Stimulated activated CD8-positive, alpha-beta memory T cell treated with anti-CD3 and anti-CD28 coated beads, Interleukin-15, amount 100 ng/mL, for 24 hours (primary cell): ENCODE measurements at regions not wholly inside any gene's neighbourhood (a gene's known extent, or its start where the extent isn't known, plus 50 kb on each side); places are given as distances from the start of the nearest gene placed in this dataset.
"Not testable (repeated sequence)": the region's sequence is repeated elsewhere in the genome, so short reads cannot be mapped to it uniquely, and the experiment has no call there.

Experiments
- DNase-seq: peaks from one replicate; pipeline ENCODE4 v3.0.0-alpha.2; 2020; ENCODE audit warnings: low read depth

DNA sequence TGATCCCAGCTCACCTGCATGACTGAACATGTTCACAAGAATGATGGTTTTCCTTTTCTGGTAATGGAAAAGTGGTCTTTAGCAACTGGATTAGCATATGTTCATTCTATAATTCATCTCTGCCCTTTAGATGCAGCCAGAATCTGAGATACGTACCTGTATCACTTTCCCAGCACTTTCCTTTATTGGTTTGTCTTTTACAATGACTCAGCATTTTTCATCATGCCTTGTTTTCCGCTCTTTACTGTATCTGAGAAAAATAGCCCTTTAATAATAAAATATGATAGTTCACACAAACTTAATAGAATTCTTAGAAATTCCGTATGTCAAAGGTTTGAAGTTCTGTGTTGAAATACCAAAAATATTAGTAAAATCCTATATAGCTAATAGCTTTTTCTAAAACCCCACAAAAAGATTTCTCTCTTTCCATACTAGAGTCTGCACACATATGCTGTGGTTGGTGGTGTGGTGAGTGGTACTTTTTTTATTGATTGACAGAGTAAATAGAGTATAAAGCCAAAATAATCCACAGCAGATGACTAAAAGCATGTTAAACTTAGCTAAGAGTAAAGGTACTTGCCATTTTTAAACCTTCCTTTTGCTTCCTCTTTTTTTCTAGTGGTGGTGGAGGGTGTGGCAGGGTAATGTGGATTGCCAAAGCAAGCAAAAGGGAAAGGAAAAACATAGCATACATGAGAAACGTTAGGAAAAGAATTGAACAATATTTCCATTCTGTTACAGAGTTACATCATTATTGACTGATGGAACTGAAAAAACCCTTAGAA, 328.9 kb upstream of the RBMS3 start:
- DNase-seq: no peak

DNA sequence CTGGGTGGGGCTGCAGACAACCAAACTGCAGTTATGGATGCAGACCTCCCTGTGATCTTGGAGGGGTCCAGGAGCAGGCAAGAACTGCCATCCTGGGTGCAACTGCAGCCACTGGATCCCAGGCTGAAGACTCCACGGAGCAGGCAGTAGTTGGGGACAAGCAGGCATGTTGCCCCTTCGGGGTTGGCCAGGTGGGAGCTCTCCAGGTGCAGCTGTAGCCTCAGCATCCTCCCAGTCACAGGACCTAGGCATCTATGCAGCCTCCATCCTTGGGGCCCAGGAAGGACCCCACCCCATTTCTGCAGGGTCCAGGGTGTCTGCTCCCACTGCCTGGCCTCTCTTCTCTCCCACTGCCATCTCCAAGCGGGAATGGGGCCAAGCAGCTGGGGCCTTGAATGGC, 322.2 kb upstream of the RBMS3 start:
- no peak for DNase-seq

- DNase-seq: no peak
Measured at GRCh38 chr3:28971156-28971555, 309.7 kb upstream of the RBMS3 start.

DNA sequence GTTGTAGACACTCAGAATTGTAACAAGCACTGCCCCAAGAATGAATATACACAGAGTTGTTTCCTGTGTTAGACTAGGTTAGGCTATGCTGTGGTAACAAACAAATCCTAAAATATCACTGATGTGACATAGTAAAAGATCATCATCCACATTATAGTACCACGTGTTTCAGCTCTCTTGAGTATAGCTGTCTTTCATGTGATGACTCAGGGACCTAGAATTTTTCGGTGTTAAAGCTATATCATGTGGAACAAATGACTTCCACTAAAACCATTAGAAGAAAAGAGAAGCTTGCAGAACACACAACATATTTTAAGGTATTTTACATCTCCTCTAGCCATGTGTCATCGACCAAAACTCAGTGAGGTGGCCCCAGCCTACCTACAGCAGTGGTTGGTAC, 307.9 kb upstream of the RBMS3 start:
- DNase-seq: no peak

DNA sequence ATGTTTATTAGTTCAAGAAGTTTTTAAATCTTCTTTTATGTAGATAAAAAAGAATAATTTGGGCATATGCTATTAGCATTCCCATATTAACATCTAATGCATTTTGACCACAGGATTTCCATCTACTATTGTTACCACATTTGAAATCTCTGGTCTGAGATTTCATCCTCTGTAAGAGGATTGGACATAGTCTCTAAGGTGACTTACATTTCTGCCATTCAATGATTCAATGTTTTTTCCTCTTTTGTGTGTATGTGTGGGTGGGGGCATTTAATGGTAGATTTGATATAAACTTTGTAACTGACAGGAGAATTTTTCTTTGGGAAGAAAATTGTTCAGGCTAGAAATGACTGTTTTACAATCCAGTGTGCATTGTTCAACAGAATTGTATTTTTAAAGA, 307.3 kb upstream of the RBMS3 start:
- no peak for DNase-seq

- no peak for DNase-seq
Measured at GRCh38 chr3:28978092-28978491, 302.8 kb upstream of the RBMS3 start.

DNA sequence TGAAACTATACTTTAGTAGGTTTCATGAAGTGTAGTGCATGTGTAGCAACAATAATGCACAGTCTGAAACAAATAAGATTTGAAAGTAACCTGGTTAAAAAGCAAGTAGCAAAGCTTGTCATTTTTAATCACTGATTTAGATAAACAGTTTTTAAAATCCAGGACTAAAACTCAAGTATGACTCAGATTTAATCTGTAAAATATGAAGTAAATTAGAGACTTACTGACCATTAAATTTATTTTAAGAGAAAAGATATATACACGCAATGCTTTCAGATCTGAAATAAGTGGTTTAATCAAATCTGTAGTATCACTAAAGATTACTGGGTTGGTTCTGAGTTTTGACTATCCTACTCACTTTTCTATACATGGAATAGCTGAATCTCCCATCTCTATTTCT, 300.7 kb upstream of the RBMS3 start:
- no peak for DNase-seq

GRCh38 chr3:28980631-28981030, 300.2 kb upstream of the RBMS3 start:
- DNase-seq: no peak

DNA sequence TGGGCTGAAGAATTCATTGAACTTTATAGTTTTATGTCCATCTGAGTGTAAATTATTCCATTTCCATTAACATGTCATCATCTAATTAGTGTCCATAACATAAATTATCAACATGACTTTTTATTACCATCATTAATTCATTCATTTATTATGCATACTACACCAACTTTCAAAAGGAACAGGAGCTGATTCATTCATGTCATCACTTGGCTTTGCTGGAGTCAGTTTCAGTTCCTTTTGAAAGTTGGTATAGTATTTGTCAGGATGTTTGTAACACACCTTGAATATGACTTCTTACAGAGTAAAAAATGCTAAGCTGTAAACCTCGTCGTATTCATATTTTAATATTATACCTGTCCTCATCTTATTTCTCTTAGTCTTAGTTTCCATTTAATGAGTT, 298.0 kb upstream of the RBMS3 start:
- DNase-seq: no peak

DNA sequence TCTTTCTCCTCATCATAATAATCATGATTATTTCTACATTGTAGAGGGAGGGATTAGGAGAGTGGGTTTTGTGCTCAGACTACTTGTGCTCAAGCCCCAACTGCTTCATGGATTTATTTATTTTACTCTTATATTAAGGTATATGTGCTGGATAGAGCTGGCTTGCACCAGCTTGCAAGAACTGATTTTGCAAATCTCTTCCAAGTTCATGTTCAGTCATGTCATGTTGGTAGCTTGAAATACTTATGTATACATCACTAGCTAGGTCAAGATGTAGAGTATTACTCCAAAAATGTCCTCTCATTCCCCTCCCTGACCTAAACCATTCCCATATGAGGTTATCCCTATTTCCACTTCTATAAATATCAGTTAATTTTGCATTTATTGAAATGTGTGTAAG, 293.9 kb upstream of the RBMS3 start:
- no peak for DNase-seq

- no peak for DNase-seq
Measured at GRCh38 chr3:28989646-28990089, 291.2 kb upstream of the RBMS3 start.

DNA sequence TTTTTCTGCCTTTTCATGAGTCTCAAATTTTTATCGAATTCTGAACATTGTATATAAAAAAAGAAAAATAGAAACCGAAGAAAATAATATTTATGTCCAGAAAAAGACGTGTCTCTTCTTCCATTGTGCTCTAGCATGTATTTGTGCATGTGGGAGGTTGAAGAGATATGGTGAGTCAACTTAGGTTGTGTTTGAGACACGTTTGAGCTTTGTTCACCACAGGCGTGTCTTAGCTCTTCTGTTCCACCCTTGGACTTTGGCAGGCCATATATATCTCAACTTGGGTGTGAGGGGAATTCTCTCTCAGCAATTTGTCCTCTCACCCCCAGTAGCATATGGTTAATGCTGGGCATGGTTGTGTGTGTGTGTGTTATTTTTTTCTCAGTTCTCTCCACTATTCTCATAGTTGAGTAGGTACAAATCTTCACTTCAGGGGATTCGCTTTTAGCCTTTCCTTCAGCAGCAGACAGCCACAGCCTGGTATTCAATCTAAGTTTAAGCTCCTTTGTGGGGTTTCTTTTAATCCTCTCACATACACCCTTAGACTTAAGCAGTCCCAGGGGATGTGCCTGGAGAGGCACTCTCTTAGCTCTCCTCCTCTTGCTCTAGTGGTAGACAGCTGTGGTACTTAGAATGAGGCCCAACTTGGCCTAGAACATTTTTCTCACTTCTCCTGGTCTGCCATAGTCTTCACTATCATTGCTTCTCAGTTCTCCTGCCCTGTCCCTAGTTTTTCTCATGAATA, 286.5 kb upstream of the RBMS3 start:
- DNase-seq: no peak

GRCh38 chr3:29004885-29005599, 275.8 kb upstream of the RBMS3 start:
- no peak for DNase-seq

DNA sequence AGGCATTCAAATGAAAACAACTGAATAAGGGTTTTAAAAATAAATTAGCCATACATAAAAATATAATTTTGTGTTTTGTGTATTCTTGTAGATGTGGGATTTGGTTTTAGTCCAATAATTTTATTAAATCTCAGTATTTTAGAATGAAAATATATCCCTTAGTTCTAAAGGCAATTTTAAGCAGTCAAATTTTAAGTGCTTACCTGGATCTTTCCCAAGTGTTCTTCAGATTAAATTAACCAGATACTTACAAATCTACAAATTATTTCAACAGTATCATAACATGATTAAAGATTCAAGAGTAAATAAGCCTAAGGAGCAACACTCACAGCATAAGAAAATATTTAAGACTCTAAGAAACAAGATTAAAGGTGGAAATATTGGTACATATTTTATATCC, 275.0 kb upstream of the RBMS3 start:
- no peak for DNase-seq

GRCh38 chr3:29011441-29011840, 269.4 kb upstream of the RBMS3 start:
- DNase-seq: no peak

- no peak for DNase-seq
Measured at GRCh38 chr3:29011966-29012365, 268.9 kb upstream of the RBMS3 start.

DNA sequence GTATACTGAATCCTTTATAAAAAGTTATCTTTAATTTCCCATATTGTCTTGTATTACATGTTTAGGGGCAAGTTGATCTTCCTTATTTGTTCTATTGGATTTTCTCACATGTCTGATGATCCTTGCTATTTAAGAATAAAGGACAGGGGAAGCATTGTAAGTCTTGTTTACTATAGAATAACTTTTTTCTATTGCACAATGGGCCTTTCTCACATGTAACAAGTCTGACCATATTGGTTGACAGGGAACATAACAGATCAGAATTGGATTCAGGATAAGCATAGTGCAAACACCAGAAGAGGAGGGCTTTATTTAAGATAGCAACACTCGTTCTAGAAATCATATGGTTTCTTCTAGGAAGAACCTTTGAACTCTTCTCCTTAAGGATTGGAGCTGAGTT, 257.9 kb upstream of the RBMS3 start:
- DNase-seq: no peak

DNA sequence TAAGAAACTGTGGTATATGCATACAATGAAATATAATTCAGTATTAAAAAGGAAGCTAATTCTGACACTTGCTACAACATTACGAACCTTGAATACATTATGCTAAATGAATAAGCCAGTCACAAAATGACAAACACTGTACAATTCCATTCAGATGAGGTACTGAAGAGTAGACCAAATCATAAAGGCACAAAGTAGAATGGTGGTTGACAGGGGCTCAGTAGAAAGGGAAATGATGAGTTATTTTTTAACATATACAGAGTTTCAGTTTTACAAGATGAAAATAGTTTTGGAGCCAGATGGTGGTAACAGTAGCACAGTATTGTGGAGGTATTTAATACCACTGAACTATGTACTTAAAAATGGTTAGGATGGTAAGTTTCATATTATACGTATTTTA, 254.6 kb upstream of the RBMS3 start:
- DNase-seq: no peak

DNA sequence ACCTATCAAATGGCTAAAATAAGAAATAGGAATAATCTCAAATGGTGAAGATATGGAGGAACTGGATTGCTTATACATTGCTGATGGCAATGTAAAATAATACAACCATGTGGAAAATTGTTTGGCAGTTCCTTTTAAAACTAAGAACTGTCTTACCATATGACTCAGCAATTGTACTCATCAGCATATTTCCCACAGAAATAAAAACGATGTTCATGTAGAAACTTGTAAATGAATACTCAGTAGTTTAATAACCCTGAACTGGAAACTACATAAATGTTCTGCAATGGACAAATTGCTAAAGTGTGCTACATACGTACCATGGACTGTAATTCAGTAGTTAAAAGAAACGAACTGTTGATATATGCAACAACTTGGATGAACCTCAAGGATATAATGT, 253.9 kb upstream of the RBMS3 start:
- DNase-seq: no peak

DNA sequence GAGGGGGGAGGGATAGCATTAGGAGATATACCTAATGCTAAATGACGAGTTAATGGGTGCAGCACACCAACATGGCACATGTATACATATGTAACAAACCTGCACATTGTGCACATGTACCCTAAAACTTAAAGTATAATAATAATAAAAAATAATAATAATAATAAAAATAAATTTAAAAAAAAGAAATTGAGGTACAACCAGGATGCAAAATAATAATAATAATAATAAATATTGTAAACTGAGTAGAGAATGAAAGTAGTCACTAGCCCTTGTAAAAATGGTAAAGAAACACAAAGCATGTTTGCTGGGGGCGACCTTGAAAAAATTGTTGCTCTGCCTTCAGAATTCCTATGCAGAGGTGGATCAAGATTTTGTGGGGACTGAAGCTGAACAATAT, 249.7 kb upstream of the RBMS3 start:
- not testable (repeated sequence) for DNase-seq

- DNase-seq: no peak
Measured at GRCh38 chr3:29033511-29033910, 247.4 kb upstream of the RBMS3 start.

GRCh38 chr3:29050155-29050554, 230.7 kb upstream of the RBMS3 start:
- no peak for DNase-seq

DNA sequence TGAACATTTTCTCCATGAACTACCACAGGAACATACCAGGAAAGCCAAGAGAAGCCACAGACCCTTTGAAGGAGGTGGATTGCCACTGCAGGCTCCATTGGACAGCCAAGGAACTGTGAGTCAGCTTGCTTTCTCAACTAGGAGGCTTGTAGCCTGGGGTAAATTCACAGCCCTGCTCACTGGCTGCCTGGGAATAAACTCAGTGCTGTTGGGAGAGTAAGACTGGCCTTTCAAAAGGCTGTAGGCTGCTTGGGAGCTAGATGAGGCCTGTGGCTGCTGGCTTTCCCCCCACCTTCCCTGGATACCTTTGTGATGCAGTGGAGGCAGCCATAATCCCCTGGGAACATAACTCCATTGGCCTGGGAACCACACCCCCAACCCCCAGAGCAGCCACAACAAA, 223.5 kb upstream of the RBMS3 start:
- no peak for DNase-seq
